NCI-H2171 (cell line): ENCODE measurements at regions not wholly inside any gene's neighbourhood (a gene's known extent, or its start where the extent isn't known, plus 50 kb on each side); places are given as distances from the start of the nearest gene placed in this dataset.
"Not testable (repeated sequence)": the region's sequence is repeated elsewhere in the genome, so short reads cannot be mapped to it uniquely, and the experiment has no call there.

Source experiments
- DNase-seq: peaks from one replicate; lab custom pipeline; 2025; lab: John Stamatoyannopoulos, UW

GRCh38 chr4:26175905-26176470 lies 144.8 kb upstream of the RBPJ start:
- no peak for DNase-seq

GRCh38 chr4:26176598-26177149 lies 144.1 kb upstream of the RBPJ start:
- no peak for DNase-seq

GRCh38 chr4:26178854-26179253 lies 142.0 kb upstream of the RBPJ start:
- no peak for DNase-seq

GRCh38 chr4:26179316-26179760 lies 141.5 kb upstream of the RBPJ start:
- DNase-seq: no peak

GRCh38 chr4:26181616-26182015 lies 139.2 kb upstream of the RBPJ start:
- DNase-seq: no peak

GRCh38 chr4:26183017-26183416 lies 137.8 kb upstream of the RBPJ start:
- DNase-seq: no peak

GRCh38 chr4:26185436-26185835 lies 135.4 kb upstream of the RBPJ start:
- DNase-seq: no peak

GRCh38 chr4:26191353-26191752 lies 129.5 kb upstream of the RBPJ start:
- DNase-seq: no peak

GRCh38 chr4:26192899-26193869 lies 127.6 kb upstream of the RBPJ start:
- no peak for DNase-seq

GRCh38 chr4:26194764-26195163 lies 126.0 kb upstream of the RBPJ start:
- no peak for DNase-seq

- DNase-seq: no peak
Measured at GRCh38 chr4:26196567-26196966, 124.2 kb upstream of the RBPJ start.

- no peak for DNase-seq
Measured at GRCh38 chr4:26197018-26197779, 123.6 kb upstream of the RBPJ start.

GRCh38 chr4:26198931-26199330 lies 121.9 kb upstream of the RBPJ start:
- DNase-seq: not testable (repeated sequence)

GRCh38 chr4:26199596-26199995 lies 121.2 kb upstream of the RBPJ start:
- DNase-seq: no peak

- DNase-seq: no peak
Measured at GRCh38 chr4:26201120-26201519, 119.7 kb upstream of the RBPJ start.

- no peak for DNase-seq
Measured at GRCh38 chr4:26204249-26204825, 116.5 kb upstream of the RBPJ start.

- DNase-seq: no peak
Measured at GRCh38 chr4:26204911-26205370, 115.9 kb upstream of the RBPJ start.

GRCh38 chr4:26206339-26206738 lies 114.5 kb upstream of the RBPJ start:
- no peak for DNase-seq

GRCh38 chr4:26206999-26207398 lies 113.8 kb upstream of the RBPJ start:
- DNase-seq: peak; percentile 26

GRCh38 chr4:26207631-26208030 lies 113.2 kb upstream of the RBPJ start:
- no peak for DNase-seq

- no peak for DNase-seq
Measured at GRCh38 chr4:26208237-26208994, 112.4 kb upstream of the RBPJ start.
